GM18519 (cell line): ENCODE measurements at regions not wholly inside any gene's neighbourhood (a gene's known extent, or its start where the extent isn't known, plus 50 kb on each side); places are given as distances from the start of the nearest gene placed in this dataset.

Source experiments
- ATAC-seq: cut with Tn5 transposase; IDR thresholded peaks from one replicate; pipeline ENCODE4 v1.9.1; 2021; ENCODE audit warnings: mild to moderate bottlenecking, moderate library complexity; ENCODE audit not compliant: unreplicated experiment, low FRiP score

GRCh38 chr13:99436686-99437416 lies 64.4 kb upstream of the TM9SF2 start:
- ATAC-seq = peak; percentile 38

GRCh38 chr13:99439048-99439447 lies 62.2 kb upstream of the TM9SF2 start:
- no peak for ATAC-seq

DNA sequence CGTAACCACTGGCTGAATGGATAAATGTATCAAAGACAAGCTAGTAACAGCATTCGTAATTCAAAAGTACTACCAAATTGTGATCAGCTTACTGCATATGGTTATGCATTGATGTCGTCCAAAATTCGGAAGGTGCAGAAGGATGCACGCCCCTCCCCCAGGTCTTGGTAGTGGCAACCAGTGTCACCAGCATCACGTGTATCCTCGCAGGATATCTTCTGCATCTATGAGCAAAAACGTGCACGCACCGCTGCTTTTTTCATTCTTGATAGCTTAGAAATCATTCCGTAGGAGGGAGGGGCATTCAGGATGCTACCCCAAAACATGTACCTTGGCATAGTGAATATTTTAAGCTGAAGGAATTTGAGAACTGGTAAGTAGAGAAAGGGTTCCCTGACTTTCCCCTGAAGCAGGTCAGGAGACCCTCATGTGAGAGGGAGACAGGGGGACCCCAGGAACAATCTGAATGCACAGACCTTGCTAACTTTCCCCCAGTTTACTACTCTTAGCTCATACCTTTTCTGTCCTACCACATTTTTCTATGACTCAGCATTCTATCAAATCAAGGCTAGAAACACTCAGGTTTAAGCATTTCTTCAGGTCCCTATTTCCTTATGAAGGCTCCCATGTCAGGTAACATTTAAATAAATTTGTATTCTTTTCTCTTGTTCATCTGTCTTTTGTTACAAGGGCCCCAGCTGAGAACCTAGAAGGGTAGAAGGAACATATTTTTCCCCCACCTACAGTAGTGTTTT lies 61.2 kb upstream of the TM9SF2 start:
- no peak for ATAC-seq

DNA sequence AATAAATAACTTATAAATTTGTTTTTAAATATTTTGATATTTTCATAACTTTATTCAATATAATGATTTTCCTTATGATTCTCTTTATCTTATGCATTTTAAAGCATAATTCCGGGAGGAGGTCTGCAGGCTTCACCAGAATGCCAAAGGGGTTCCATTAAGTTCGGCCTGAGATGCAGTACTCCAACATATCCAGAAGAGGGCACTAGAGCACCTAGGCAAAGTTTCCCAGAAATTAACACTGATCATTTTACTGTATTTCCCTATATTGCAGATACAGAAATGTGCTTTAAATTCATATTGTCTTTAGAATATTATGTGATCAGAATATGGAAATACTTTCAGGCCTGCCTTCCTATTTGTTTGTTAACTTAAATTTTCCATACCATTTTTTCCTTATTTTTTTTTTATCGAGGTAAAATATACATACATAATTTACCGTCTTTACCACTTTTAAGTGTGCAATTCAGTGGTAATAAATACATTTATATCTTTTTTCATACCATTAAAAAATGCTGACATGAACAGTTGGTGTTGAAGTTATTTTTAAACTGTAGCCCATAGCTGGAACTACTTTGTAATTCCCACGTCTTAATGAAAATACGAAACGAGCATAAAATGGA lies 58.9 kb upstream of the TM9SF2 start:
- no peak for ATAC-seq

GRCh38 chr13:99446242-99446641 lies 55.0 kb upstream of the TM9SF2 start:
- no peak for ATAC-seq

DNA sequence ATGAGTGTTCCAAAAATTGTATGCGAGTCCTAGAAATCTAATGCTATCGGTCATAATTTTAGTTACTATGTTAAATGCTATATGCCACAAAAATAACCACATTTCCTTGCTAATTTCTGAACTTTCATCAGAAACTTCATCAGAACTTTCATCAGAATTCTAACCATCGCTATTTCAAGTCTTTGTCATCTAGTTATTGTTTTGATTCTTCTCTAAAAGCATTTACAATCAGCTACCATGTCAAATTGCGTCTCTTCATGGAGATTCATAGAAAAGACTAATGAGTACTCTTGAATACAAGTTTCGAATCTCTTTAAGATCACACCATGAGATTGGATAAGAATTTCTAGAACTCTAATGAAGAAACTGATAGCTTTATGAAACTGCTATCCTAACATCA lies 52.7 kb upstream of the TM9SF2 start:
- no peak for ATAC-seq

GRCh38 chr13:99450416-99450815 lies 50.9 kb upstream of the TM9SF2 start:
- no peak for ATAC-seq
